DOHH2 (cell line): ENCODE measurements at regions not wholly inside any gene's neighbourhood (a gene's known extent, or its start where the extent isn't known, plus 50 kb on each side); places are given as distances from the start of the nearest gene placed in this dataset.
A peak's percentile ranks its signal among the peaks of the same experiment; 100 is the strongest.

Source experiments
- H3F3A ChIP-seq: fragments of 200-600 bp; sonication (generic), shearing (Covaris generic); 2 replicates; pipeline ENCODE4 v1.6.0; 2016; ENCODE audit warnings: antibody characterized with exemption, mild to moderate bottlenecking; ENCODE audit not compliant: control insufficient read depth, insufficient read depth
- H3K27ac ChIP-seq: fragments of 200-600 bp; sonication (generic); 2 replicates; pipeline ENCODE4 v1.5.1; 2014; ENCODE audit warnings: low read depth, mild to moderate bottlenecking, low read length, moderate library complexity
- H3K27me3 ChIP-seq: fragments of 200-600 bp; sonication (generic); 2 replicates; pipeline ENCODE4 v1.6.1; 2014; ENCODE audit warnings: mild to moderate bottlenecking, low read length, mixed read lengths; ENCODE audit not compliant: control insufficient read depth
- H3K36me3 ChIP-seq: fragments of 200-600 bp; sonication (generic); 2 replicates; pipeline ENCODE4 v1.6.1; 2014; ENCODE audit warnings: mild to moderate bottlenecking, low read length, moderate library complexity, mixed read lengths; ENCODE audit not compliant: control insufficient read depth
- H3K4me1 ChIP-seq: fragments of 200-600 bp; sonication (generic); 2 replicates; pipeline ENCODE4 v1.6.1; 2014; ENCODE audit warnings: mild to moderate bottlenecking, low read length, mixed read lengths; ENCODE audit not compliant: control insufficient read depth
- H3K4me2 ChIP-seq: fragments of 200-600 bp; sonication (generic); 2 replicates; pipeline ENCODE4 v1.6.0; 2014; ENCODE audit warnings: mild to moderate bottlenecking, low read length, moderate library complexity
- H3K4me3 ChIP-seq: fragments of 200-600 bp; sonication (generic); 2 replicates; pipeline ENCODE4 v1.5.1; 2014; ENCODE audit warnings: mild to moderate bottlenecking, low read length, mixed read lengths
- H3K79me2 ChIP-seq: fragments of 200-600 bp; sonication (generic); 2 replicates; pipeline ENCODE4 v1.6.1; 2014; ENCODE audit warnings: mild to moderate bottlenecking, low read length, mixed read lengths; ENCODE audit not compliant: control insufficient read depth
- H3K9me2 ChIP-seq: fragments of 200-600 bp; sonication (generic); replicated peaks from 2 replicates; pipeline ENCODE4 v1.6.1; 2014; ENCODE audit warnings: mild to moderate bottlenecking, low read length, mixed read lengths; ENCODE audit not compliant: control insufficient read depth
- H3K9me3 ChIP-seq: fragments of 200-600 bp; sonication (generic); 2 replicates; pipeline ENCODE4 v1.6.1; 2014; ENCODE audit warnings: antibody characterized with exemption, low read length, mixed read lengths; ENCODE audit not compliant: control insufficient read depth, insufficient read depth
- H4K20me1 ChIP-seq: fragments of 200-600 bp; sonication (generic); 2 replicates; pipeline ENCODE4 v1.6.0; 2014; ENCODE audit warnings: low read depth, mild to moderate bottlenecking, antibody characterized with exemption, low read length, moderate library complexity; ENCODE audit not compliant: control insufficient read depth, insufficient read depth
- CTCF ChIP-seq: fragments of 200-600 bp; sonication (generic); IDR thresholded peaks from one replicate; pipeline ENCODE4 v1.5.1; 2014; ENCODE audit warnings: antibody characterized with exemption, mild to moderate bottlenecking, low read depth, low read length; ENCODE audit not compliant: poor library complexity, severe bottlenecking
- EZH2phosphoT487 ChIP-seq: fragments of 200-600 bp; sonication (generic); IDR thresholded peaks from 2 replicates; pipeline ENCODE4 v1.6.1; 2017; ENCODE audit warnings: borderline replicate concordance, mild to moderate bottlenecking, antibody characterized with exemption, low read length, moderate library complexity, mixed read lengths

DNA sequence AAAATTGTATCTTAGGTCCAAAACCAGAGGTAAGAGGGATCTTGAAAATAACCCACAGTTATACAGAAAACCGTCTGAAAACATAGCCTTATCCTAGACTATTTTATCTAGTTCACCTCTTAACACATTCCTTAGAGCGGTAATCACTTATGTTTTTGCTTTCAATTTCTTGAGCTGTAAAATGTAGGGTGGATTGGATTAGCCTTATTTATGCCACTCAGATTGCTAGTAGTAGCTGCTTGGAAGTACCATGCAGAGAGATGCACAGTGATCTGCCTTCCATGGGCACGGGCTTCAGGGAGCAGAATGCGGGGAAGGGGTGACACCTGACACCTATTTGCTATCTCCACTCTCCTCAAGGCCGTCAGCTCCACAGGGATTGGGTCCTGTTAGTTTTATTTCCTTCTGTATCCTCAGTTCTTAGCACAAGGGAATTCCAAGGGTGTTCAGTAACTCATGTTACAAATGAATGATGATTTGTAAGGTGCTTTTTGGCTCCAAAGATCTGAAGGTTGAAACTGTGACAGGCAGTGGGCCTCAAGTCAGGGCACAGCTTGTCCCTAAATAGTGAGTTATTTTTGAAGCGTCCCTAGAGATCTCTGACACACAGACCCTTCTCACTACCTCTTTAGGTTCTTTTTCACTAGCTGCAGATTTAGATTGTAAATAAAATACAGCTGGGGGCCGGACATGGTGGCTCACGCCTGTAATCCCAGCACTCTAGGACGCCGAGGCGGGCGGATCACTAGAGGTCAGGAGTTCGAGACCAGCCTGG, 64.0 kb upstream of the PMAIP1 start:
- no peaks in the 10 kb centered on the region for H3K9me2 ChIP-seq
- H3K4me1 ChIP-seq: peaks cover 29% of the 10 kb centered on the region
- H3K27ac ChIP-seq: no peak overlapping the region
- peak overlapping the region; percentile 40 for H3K4me2 ChIP-seq
- no peaks in the 10 kb centered on the region for H3K79me2 ChIP-seq
- H4K20me1 ChIP-seq: no peaks in the 10 kb centered on the region
- H3K4me3 ChIP-seq: no peak overlapping the region
- no peaks in the 10 kb centered on the region for H3K9me3 ChIP-seq
- 0 out of 2 replicates have a peak, but pooled peaks cover 2% of the 10 kb centered on the region for H3F3A ChIP-seq
- H3K27me3 ChIP-seq: no peaks in the 10 kb centered on the region
- no peak for TF ChIP-seq CTCF
- no peak for TF ChIP-seq EZH2phosphoT487
- H3K36me3 ChIP-seq: no peaks in the 10 kb centered on the region

DNA sequence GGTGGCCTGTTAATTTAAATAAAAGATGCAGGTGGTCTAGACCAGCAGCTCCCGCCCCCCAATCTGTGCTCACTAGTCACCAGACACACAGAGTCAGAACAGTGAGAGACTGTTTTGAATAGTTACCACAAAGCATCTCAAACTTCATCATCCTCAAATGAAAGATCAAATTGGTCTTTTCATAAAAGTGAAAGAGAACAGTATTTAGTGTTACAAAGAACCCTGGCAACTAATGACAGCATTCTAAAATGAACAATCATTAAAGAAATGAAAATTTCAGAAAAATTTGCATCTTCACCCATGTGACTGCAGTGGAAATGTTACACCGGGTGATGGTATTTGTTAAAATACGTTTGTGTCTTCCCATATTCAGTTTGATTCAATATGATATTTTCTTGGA, 65.5 kb upstream of the PMAIP1 start:
- Histone ChIP-seq H3K4me3 (no peak overlapping the region), H3F3A (0 out of 2 replicates have a peak, but pooled peaks cover 2% of the 10 kb centered on the region), H3K36me3 (no peaks in the 10 kb centered on the region), H3K79me2 (no peaks in the 10 kb centered on the region), H3K27me3 (no peaks in the 10 kb centered on the region), H3K9me3 (no peaks in the 10 kb centered on the region), H4K20me1 (no peaks in the 10 kb centered on the region), H3K9me2 (no peaks in the 10 kb centered on the region), H3K4me1 (peaks cover 29% of the 10 kb centered on the region), H3K27ac (no peak overlapping the region), H3K4me2 (no peak overlapping the region)
- TF ChIP-seq CTCF: no peak
- TF ChIP-seq EZH2phosphoT487: no peak

- no peaks in the 10 kb centered on the region for H3K9me3 ChIP-seq
- no peaks in the 10 kb centered on the region for H3K9me2 ChIP-seq
- no peak for TF ChIP-seq CTCF
- TF ChIP-seq EZH2phosphoT487: no peak
- no peaks in the 10 kb centered on the region for H3K79me2 ChIP-seq
- H4K20me1 ChIP-seq: no peaks in the 10 kb centered on the region
- H3K36me3 ChIP-seq: no peaks in the 10 kb centered on the region
- H3K27ac ChIP-seq: no peak overlapping the region
- H3K4me2 ChIP-seq: no peak overlapping the region
- H3F3A ChIP-seq: 0 out of 2 replicates have a peak, but pooled peaks cover 2% of the 10 kb centered on the region
- H3K27me3 ChIP-seq: no peaks in the 10 kb centered on the region
- H3K4me1 ChIP-seq: peaks cover 29% of the 10 kb centered on the region
- no peak overlapping the region for H3K4me3 ChIP-seq
These were observed 66.0 kb upstream of the PMAIP1 start for GRCh38 chr18:59833785-59834184.
